ENCODE measurements at regions not wholly inside any gene's neighbourhood (a gene's known extent, or its start where the extent isn't known, plus 50 kb on each side); places are given as distances from the start of the nearest gene placed in this dataset.
A peak's percentile ranks its signal among the peaks of the same experiment; 100 is the strongest.

DNA sequence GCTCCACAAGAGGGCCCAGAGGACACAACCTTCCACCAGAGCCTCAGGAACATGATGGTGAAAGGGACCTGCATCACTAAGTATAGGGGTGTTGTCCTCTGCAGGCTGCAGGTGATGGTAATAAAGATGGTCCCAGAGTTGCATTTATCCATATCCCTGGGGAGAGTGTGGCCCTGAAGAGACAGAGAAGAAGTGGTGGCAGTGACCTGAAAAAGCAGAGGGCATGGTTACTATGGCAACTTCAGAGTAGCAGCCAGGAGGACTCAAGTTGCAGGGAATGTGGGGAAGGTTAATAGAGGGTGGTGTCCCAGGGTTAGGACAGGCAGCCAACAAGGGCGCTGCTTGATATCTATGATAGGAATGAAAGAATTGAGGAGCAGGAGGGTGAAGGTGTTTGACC is 57.1 kb downstream of the HLA-A start:
- no peak for DNase-seq (ENCODE audit: low spot score)
- in situ Hi-C loops (cut with MboI; ENCODE audit: low pct_unique_long_range_greater_than_20kb, low sequenced_read_pairs, unreplicated experiment), result no loop called here
- TF ChIP-seq, protein P1, sequence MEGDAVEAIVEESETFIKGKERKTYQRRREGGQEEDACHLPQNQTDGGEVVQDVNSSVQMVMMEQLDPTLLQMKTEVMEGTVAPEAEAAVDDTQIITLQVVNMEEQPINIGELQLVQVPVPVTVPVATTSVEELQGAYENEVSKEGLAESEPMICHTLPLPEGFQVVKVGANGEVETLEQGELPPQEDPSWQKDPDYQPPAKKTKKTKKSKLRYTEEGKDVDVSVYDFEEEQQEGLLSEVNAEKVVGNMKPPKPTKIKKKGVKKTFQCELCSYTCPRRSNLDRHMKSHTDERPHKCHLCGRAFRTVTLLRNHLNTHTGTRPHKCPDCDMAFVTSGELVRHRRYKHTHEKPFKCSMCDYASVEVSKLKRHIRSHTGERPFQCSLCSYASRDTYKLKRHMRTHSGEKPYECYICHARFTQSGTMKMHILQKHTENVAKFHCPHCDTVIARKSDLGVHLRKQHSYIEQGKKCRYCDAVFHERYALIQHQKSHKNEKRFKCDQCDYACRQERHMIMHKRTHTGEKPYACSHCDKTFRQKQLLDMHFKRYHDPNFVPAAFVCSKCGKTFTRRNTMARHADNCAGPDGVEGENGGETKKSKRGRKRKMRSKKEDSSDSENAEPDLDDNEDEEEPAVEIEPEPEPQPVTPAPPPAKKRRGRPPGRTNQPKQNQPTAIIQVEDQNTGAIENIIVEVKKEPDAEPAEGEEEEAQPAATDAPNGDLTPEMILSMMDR (IDR thresholded peaks at IDR 0.05; ENCODE audit: extremely low read depth, insufficient read depth, missing control alignments), result no peak

DNA sequence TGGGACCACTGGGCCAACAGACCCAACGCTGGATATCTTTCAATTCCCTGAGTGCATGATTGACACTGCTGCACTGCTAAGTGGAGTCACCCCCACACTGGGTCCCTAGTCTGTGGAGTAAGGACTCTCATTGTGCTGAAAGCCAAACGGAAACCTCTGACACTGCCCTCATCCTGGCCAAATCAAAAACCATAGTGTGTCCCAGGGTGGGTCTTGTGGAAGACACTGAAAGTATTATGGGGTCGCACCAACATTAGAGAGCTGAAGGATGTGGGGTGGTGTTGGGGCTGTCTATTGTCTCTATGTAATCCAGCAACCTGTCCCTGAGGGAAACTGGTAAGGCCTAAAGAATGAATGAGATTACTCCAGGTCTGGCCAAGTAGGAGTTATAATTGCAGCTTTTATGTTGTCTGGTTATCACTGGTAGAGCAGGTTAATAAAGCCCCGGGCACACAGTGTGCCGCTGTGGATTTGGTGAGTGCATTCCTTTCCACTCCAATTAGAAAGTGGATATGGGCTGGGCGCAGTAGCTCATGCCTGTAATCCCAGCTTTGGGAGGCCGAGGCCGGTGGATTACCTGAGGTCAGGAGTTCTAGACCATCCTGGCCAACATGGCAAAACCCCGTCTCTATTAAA is 57.9 kb downstream of the HLA-A start:
- TF ChIP-seq, protein P1 (IDR thresholded peaks at IDR 0.05; ENCODE audit: extremely low read depth, insufficient read depth, missing control alignments), result no peak
- DNase-seq (ENCODE audit: low spot score), result no peak
- in situ Hi-C loops (cut with MboI; ENCODE audit: low pct_unique_long_range_greater_than_20kb, low sequenced_read_pairs, unreplicated experiment), result loop anchor here (10.0 kb wide), 1 partner anchor 155 kb away; no protein-coding TSS in a partner anchor

DNA sequence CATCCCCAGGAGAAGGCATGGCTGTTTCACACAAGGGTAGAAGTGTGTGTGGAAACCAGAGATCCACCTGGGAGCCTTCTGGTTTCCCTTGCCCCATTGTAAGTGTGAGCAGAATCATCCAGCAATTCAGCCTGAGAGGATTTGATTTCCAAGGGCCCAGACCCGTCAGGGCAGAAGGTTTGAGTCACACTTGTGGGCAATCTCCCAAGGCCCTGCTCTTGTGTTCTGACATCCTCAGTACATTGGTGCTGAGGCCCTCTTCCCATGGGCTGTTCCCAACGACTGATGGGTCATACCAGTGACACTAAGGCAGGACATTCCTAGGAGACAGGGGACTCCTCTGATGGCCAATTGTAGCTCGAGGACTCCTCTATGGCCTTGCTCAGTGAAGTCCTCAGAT is 58.2 kb upstream of the POLR1H start:
- no peak for DNase-seq (ENCODE audit: low spot score)
- TF ChIP-seq, protein P1 (IDR thresholded peaks at IDR 0.05; ENCODE audit: extremely low read depth, insufficient read depth, missing control alignments), result no peak
- in situ Hi-C loops (cut with MboI; ENCODE audit: low pct_unique_long_range_greater_than_20kb, low sequenced_read_pairs, unreplicated experiment), result loop anchor here (10.0 kb wide), 1 partner anchor 158 kb away; no protein-coding TSS in a partner anchor

DNA sequence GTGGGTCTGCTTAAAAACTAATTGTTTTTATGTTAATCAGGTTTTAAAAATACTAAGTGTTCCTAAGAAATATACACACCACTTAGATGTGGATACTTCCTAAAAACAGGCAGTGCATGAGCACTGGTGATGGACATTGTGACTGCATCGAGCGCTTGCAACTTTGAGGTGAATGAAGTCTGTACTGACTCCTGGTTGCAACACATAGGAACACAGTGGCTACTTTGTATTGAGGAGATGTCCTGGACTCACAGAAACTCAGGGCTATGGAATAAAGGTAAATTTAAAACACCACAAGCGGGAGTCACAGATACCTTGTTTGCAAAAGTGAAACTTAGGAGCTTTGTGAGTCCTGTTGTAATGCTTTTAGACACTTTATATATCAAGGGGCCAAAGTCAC is 55.6 kb upstream of the POLR1H start:
- in situ Hi-C loops (cut with MboI; ENCODE audit: low pct_unique_long_range_greater_than_20kb, low sequenced_read_pairs, unreplicated experiment), result loop anchor here (10.0 kb wide), 1 partner anchor 161 kb away; no protein-coding TSS in a partner anchor
- TF ChIP-seq, protein P1 (IDR thresholded peaks at IDR 0.05; ENCODE audit: extremely low read depth, insufficient read depth, missing control alignments), result no peak
- DNase-seq (ENCODE audit: low spot score), result no peak

DNA sequence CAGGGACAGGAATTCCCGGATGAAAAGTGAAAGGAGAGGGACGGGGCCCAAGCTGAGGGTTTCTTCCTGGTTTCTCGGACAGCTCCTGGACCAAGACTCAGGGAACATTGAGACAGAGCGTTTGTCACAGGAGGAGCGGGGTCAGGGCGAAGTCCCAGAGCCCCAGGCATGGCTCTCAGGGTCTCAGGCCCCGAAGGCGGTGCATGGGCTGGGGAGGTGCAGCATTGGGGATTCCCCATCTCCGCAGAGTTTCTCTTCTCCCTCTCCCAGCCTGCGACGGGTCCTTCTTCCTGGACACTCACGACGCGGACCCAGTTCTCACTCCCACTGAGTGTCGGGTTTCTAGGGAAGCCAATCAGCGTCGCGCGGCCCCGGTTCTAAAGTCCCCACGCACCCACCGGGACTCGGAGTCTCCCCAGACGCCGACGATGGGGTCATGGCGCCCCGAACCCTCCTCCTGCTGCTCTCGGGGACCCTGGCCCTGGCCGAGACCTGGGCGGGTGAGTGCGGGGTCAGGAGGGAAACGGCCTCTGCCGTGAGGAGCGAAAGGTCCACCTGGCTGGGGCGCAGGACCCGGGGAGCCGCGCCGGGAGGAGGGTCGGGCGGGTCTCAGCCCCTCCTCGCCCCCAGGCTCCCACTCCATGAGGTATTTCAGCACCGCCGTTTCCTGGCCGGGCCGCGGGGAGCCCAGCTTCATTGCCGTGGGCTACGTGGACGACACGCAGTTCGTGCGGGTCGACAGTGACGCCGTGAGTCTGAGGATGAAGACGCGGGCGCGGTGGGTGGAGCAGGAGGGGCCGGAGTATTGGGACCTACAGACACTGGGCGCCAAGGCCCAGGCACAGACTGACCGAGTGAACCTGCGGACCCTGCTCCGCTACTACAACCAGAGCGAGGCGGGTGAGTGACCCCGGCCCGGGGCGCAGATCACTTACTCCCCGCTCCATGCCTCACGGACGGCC is 54.6 kb upstream of the POLR1H start:
- in situ Hi-C loops (cut with MboI; ENCODE audit: low pct_unique_long_range_greater_than_20kb, low sequenced_read_pairs, unreplicated experiment), result loop anchor here (10.0 kb wide), 1 partner anchor 162 kb away; no protein-coding TSS in a partner anchor

More for the DNA sequence above, 54.6 kb upstream of the POLR1H start:
- TF ChIP-seq, protein P1 (IDR thresholded peaks at IDR 0.05; ENCODE audit: extremely low read depth, insufficient read depth, missing control alignments), result no peak
- peak; percentile 23 for DNase-seq (ENCODE audit: low spot score)

All from GM13977 (cell line).